GM23338 (cell line): ENCODE measurements at regions not wholly inside any gene's neighbourhood (a gene's known extent, or its start where the extent isn't known, plus 50 kb on each side); places are given as distances from the start of the nearest gene placed in this dataset.

Source experiments
- ATAC-seq: fragments of 200-7000 bp; cut with Tn5 transposase; 3 replicates; pipeline ENCODE4 v1.9.1; 2020
- DNase-seq: peaks from one replicate; pipeline ENCODE4 v3.0.0-alpha.2; 2015; ENCODE audit warnings: low spot score
- H2AFZ ChIP-seq: fragments of 200-600 bp; sonication (generic); 2 replicates; pipeline ENCODE4 v1.8.0; 2016; ENCODE audit warnings: antibody characterized with exemption, mild to moderate bottlenecking, moderate library complexity
- H3F3A ChIP-seq: fragments of 200-600 bp; sonication (generic); replicated peaks from 2 replicates; pipeline ENCODE4 v1.8.0; 2017; ENCODE audit warnings: antibody characterized with exemption, mixed run types, low read depth
- H3K27ac ChIP-seq: fragments of 200-600 bp; sonication (generic); 2 replicates; pipeline ENCODE4 v1.6.1; 2016; ENCODE audit warnings: low read depth
- H3K27me3 ChIP-seq: fragments of 200-600 bp; sonication (generic); 2 replicates; pipeline ENCODE4 v1.8.0; 2016; ENCODE audit warnings: mild to moderate bottlenecking, mixed run types, moderate library complexity; ENCODE audit not compliant: insufficient read depth
- H3K36me3 ChIP-seq: fragments of 200-600 bp; sonication (generic); 2 replicates; pipeline ENCODE4 v1.8.0; 2016; ENCODE audit warnings: mild to moderate bottlenecking; ENCODE audit not compliant: insufficient read depth
- H3K4me1 ChIP-seq: fragments of 200-600 bp; sonication (generic); 2 replicates; pipeline ENCODE4 v1.8.0; 2016; ENCODE audit warnings: mild to moderate bottlenecking, moderate library complexity; ENCODE audit not compliant: insufficient read depth
- H3K4me2 ChIP-seq: fragments of 200-600 bp; sonication (generic); 2 replicates; pipeline ENCODE4 v1.7.1; 2017; ENCODE audit warnings: mixed run types
- H3K4me3 ChIP-seq: fragments of 200-600 bp; sonication (generic); 2 replicates; pipeline ENCODE4 v1.6.1; 2016; ENCODE audit warnings: mixed run types
- H3K79me2 ChIP-seq: fragments of 200-600 bp; sonication (generic); replicated peaks from 2 replicates; pipeline ENCODE4 v1.8.0; 2017; ENCODE audit warnings: mild to moderate bottlenecking; ENCODE audit not compliant: insufficient read depth
- H3K9me2 ChIP-seq: fragments of 200-600 bp; sonication (generic); 2 replicates; pipeline ENCODE4 v1.8.0; 2017; ENCODE audit not compliant: insufficient read depth
- H4K20me1 ChIP-seq: fragments of 200-600 bp; sonication (generic); replicated peaks from 2 replicates; pipeline ENCODE4 v1.8.0; 2017; ENCODE audit warnings: mild to moderate bottlenecking; ENCODE audit not compliant: insufficient read depth
- H3K27ac Mint-ChIP-seq: 2 replicates; pipeline ENCODE4 v1.8.0; 2020; ENCODE audit warnings: inconsistent platforms, mild to moderate bottlenecking, moderate library complexity, mixed read lengths
- H3K27me3 Mint-ChIP-seq: 3 replicates; pipeline ENCODE4 v1.8.0; 2022; ENCODE audit warnings: low read depth, mild to moderate bottlenecking, moderate library complexity, mixed read lengths, inconsistent platforms; ENCODE audit not compliant: insufficient read depth, poor library complexity
- H3K36me3 Mint-ChIP-seq: 3 replicates; pipeline ENCODE4 v1.8.0; 2021; ENCODE audit warnings: low read depth, mild to moderate bottlenecking, inconsistent platforms, moderate library complexity, mixed read lengths
- H3K4me1 Mint-ChIP-seq: 3 replicates; pipeline ENCODE4 v1.8.0; 2020; ENCODE audit warnings: mild to moderate bottlenecking, inconsistent platforms, mixed read lengths
- H3K4me3 Mint-ChIP-seq: 3 replicates; pipeline ENCODE4 v1.8.0; 2021; ENCODE audit warnings: moderate library complexity, mild to moderate bottlenecking, inconsistent platforms, mixed read lengths
- H3K9me3 Mint-ChIP-seq: 3 replicates; pipeline ENCODE4 v1.8.0; 2020; ENCODE audit warnings: moderate library complexity, mild to moderate bottlenecking, inconsistent platforms, mixed read lengths
- EZH2 ChIP-seq: fragments of 200-600 bp; sonication (generic); IDR thresholded peaks from one replicate; pipeline ENCODE4 v1.8.0; 2017; ENCODE audit warnings: antibody characterized with exemption, mild to moderate bottlenecking, low read depth; ENCODE audit not compliant: unreplicated experiment
- EZH2phosphoT487 ChIP-seq: fragments of 200-600 bp; sonication (generic); IDR thresholded peaks from one replicate; pipeline ENCODE4 v1.8.1; 2018; ENCODE audit warnings: antibody characterized with exemption; ENCODE audit not compliant: unreplicated experiment
- JUNB ChIP-seq: IDR thresholded peaks from one replicate; pipeline ENCODE4 v1.6.1; 2016; ENCODE audit warnings: antibody characterized with exemption; ENCODE audit not compliant: unreplicated experiment
- POLR2AphosphoS5 ChIP-seq: IDR thresholded peaks from 2 replicates; pipeline ENCODE4 v1.6.1; 2016; ENCODE audit warnings: antibody characterized with exemption, low read depth
- STAT1 ChIP-seq: IDR thresholded peaks from one replicate; pipeline ENCODE4 v1.6.1; 2016; ENCODE audit warnings: antibody characterized with exemption; ENCODE audit not compliant: unreplicated experiment
- ZNF114 ChIP-seq: fragments of 250-450 bp; sonication (Bioruptor Pico); IDR thresholded peaks from 2 replicates; pipeline ENCODE4 v1.5.0; 2020; ENCODE audit warnings: mild to moderate bottlenecking, moderate library complexity
- ZNF331 ChIP-seq: fragments of 250-450 bp; sonication (Bioruptor Pico); IDR thresholded peaks from 2 replicates; pipeline ENCODE4 v1.5.0; 2020; ENCODE audit warnings: low read depth, mild to moderate bottlenecking, moderate library complexity
- TF ChIP-seq, protein P1 (sequence below), 2 experiments: fragments of 200-600 bp in 1 of 2; sonication (generic) in 1 of 2; conservative IDR thresholded peaks; 2 replicates each; pipeline versions ENCODE4 v1.5.1 to v1.6.1; 2016 to 2017; ENCODE audit warnings: antibody characterized with exemption in 2 of 2, low read depth in 2 of 2, mild to moderate bottlenecking in 2 of 2, moderate library complexity in 1 of 2
- TF ChIP-seq, protein P2 (sequence below): IDR thresholded peaks from 2 replicates; pipeline ENCODE4 v1.6.1; 2016; ENCODE audit warnings: antibody characterized with exemption
- TF ChIP-seq, protein P3 (sequence below): IDR thresholded peaks from one replicate; pipeline ENCODE4 v1.6.1; 2018; ENCODE audit warnings: antibody characterized with exemption; ENCODE audit not compliant: unreplicated experiment
- TF ChIP-seq, protein P4 (sequence below): fragments of 250-450 bp; sonication (Bioruptor Pico); IDR thresholded peaks from 2 replicates; pipeline ENCODE4 v1.5.0; 2020; ENCODE audit warnings: mild to moderate bottlenecking, moderate library complexity

DNA sequence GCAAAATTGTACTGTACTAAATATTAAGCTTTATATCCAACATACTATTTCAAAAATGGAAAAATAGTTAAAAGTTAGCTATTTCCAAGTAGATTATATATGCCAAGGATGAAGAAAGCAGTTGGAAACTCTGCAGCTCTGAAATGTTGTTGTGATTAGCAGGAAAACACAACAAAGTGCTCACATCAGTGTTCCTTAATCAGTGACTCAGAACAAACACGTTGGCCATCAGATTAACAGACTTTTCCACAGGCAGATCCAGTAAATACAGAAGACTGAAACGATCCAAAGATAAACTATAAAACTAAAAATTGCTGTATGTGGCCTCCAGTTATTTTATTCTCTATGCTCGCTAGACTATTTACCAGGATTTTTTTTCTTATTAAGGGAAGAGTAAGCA lies 99.6 kb upstream of the SEMA3D start (continued):
- TF ChIP-seq, protein P1, sequence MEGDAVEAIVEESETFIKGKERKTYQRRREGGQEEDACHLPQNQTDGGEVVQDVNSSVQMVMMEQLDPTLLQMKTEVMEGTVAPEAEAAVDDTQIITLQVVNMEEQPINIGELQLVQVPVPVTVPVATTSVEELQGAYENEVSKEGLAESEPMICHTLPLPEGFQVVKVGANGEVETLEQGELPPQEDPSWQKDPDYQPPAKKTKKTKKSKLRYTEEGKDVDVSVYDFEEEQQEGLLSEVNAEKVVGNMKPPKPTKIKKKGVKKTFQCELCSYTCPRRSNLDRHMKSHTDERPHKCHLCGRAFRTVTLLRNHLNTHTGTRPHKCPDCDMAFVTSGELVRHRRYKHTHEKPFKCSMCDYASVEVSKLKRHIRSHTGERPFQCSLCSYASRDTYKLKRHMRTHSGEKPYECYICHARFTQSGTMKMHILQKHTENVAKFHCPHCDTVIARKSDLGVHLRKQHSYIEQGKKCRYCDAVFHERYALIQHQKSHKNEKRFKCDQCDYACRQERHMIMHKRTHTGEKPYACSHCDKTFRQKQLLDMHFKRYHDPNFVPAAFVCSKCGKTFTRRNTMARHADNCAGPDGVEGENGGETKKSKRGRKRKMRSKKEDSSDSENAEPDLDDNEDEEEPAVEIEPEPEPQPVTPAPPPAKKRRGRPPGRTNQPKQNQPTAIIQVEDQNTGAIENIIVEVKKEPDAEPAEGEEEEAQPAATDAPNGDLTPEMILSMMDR (conservative IDR thresholded peaks at IDR 0.05; ENCODE audit: low read depth in 2 of 2): no peak
- no peak for TF ChIP-seq ZNF331 (CRISPR knock-in tag)
- TF ChIP-seq, protein P2, sequence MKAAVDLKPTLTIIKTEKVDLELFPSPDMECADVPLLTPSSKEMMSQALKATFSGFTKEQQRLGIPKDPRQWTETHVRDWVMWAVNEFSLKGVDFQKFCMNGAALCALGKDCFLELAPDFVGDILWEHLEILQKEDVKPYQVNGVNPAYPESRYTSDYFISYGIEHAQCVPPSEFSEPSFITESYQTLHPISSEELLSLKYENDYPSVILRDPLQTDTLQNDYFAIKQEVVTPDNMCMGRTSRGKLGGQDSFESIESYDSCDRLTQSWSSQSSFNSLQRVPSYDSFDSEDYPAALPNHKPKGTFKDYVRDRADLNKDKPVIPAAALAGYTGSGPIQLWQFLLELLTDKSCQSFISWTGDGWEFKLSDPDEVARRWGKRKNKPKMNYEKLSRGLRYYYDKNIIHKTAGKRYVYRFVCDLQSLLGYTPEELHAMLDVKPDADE: no peak
- no peak for TF ChIP-seq JUNB
- no peak for TF ChIP-seq ZNF114 (CRISPR knock-in tag)
- no peak for TF ChIP-seq STAT1
- TF ChIP-seq, protein P3, sequence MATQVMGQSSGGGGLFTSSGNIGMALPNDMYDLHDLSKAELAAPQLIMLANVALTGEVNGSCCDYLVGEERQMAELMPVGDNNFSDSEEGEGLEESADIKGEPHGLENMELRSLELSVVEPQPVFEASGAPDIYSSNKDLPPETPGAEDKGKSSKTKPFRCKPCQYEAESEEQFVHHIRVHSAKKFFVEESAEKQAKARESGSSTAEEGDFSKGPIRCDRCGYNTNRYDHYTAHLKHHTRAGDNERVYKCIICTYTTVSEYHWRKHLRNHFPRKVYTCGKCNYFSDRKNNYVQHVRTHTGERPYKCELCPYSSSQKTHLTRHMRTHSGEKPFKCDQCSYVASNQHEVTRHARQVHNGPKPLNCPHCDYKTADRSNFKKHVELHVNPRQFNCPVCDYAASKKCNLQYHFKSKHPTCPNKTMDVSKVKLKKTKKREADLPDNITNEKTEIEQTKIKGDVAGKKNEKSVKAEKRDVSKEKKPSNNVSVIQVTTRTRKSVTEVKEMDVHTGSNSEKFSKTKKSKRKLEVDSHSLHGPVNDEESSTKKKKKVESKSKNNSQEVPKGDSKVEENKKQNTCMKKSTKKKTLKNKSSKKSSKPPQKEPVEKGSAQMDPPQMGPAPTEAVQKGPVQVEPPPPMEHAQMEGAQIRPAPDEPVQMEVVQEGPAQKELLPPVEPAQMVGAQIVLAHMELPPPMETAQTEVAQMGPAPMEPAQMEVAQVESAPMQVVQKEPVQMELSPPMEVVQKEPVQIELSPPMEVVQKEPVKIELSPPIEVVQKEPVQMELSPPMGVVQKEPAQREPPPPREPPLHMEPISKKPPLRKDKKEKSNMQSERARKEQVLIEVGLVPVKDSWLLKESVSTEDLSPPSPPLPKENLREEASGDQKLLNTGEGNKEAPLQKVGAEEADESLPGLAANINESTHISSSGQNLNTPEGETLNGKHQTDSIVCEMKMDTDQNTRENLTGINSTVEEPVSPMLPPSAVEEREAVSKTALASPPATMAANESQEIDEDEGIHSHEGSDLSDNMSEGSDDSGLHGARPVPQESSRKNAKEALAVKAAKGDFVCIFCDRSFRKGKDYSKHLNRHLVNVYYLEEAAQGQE: no peak
- TF ChIP-seq EZH2phosphoT487: no peak

DNA sequence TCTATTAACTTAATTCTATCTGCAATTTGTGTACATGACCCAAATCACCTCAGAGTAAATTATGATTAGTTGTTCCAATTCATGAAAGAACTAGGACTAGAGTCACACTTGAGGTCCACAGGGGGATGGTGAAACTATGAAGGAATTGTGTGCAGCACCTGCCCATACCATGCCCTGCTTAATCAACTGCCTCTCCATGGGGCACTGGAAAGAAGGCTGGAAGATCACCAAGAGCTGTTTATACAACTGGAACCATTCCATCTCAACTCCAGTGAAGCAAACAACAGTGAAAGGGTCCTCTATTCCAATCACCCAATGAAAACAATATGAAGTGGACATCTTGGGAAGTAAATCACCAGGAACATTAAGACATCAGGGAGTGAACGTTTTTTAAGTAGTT lies 98.7 kb upstream of the SEMA3D start:
- Histone ChIP-seq H3K36me3 (no peaks in the 10 kb centered on the region), H3K79me2 (no peaks in the 10 kb centered on the region), H3K4me1 (peaks cover 18% of the 10 kb centered on the region), H2AFZ (peak overlapping the region; percentile 29; the same call in 1 of the 2 replicates), H3K27me3 (no peaks in the 10 kb centered on the region), H3F3A (no peaks in the 10 kb centered on the region), H3K9me2 (no peaks in the 10 kb centered on the region), H4K20me1 (no peaks in the 10 kb centered on the region), H3K27ac (no peak overlapping the region), H3K4me3 (no peak overlapping the region), H3K4me2 (no peak overlapping the region)
- TF ChIP-seq ZNF114 (CRISPR knock-in tag) (no peak), POLR2AphosphoS5 (no peak), STAT1 (no peak), EZH2 (no peak), EZH2phosphoT487 (no peak), JUNB (no peak), ZNF331 (CRISPR knock-in tag) (no peak)
- TF ChIP-seq, protein P4, sequence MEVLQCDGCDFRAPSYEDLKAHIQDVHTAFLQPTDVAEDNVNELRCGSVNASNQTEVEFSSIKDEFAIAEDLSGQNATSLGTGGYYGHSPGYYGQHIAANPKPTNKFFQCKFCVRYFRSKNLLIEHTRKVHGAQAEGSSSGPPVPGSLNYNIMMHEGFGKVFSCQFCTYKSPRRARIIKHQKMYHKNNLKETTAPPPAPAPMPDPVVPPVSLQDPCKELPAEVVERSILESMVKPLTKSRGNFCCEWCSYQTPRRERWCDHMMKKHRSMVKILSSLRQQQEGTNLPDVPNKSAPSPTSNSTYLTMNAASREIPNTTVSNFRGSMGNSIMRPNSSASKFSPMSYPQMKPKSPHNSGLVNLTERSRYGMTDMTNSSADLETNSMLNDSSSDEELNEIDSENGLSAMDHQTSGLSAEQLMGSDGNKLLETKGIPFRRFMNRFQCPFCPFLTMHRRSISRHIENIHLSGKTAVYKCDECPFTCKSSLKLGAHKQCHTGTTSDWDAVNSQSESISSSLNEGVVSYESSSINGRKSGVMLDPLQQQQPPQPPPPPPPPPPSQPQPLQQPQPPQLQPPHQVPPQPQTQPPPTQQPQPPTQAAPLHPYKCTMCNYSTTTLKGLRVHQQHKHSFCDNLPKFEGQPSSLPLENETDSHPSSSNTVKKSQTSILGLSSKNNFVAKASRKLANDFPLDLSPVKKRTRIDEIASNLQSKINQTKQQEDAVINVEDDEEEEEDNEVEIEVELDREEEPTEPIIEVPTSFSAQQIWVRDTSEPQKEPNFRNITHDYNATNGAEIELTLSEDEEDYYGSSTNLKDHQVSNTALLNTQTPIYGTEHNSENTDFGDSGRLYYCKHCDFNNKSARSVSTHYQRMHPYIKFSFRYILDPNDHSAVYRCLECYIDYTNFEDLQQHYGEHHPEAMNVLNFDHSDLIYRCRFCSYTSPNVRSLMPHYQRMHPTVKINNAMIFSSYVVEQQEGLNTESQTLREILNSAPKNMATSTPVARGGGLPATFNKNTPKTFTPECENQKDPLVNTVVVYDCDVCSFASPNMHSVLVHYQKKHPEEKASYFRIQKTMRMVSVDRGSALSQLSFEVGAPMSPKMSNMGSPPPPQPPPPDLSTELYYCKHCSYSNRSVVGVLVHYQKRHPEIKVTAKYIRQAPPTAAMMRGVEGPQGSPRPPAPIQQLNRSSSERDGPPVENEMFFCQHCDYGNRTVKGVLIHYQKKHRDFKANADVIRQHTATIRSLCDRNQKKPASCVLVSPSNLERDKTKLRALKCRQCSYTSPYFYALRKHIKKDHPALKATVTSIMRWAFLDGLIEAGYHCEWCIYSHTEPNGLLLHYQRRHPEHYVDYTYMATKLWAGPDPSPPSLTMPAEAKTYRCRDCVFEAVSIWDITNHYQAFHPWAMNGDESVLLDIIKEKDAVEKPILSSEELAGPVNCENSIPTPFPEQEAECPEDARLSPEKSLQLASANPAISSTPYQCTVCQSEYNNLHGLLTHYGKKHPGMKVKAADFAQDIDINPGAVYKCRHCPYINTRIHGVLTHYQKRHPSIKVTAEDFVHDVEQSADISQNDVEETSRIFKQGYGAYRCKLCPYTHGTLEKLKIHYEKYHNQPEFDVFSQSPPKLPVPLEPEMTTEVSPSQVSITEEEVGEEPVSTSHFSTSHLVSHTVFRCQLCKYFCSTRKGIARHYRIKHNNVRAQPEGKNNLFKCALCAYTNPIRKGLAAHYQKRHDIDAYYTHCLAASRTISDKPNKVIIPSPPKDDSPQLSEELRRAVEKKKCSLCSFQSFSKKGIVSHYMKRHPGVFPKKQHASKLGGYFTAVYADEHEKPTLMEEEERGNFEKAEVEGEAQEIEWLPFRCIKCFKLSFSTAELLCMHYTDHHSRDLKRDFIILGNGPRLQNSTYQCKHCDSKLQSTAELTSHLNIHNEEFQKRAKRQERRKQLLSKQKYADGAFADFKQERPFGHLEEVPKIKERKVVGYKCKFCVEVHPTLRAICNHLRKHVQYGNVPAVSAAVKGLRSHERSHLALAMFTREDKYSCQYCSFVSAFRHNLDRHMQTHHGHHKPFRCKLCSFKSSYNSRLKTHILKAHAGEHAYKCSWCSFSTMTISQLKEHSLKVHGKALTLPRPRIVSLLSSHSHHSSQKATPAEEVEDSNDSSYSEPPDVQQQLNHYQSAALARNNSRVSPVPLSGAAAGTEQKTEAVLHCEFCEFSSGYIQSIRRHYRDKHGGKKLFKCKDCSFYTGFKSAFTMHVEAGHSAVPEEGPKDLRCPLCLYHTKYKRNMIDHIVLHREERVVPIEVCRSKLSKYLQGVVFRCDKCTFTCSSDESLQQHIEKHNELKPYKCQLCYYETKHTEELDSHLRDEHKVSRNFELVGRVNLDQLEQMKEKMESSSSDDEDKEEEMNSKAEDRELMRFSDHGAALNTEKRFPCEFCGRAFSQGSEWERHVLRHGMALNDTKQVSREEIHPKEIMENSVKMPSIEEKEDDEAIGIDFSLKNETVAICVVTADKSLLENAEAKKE (CRISPR knock-in tag): no peak
- TF ChIP-seq, protein P2: no peak
- H3K9me3 Mint-ChIP-seq: no peaks in the 10 kb centered on the region
- DNase-seq (no peak), ATAC-seq (no peak)
- H3K27me3 Mint-ChIP-seq: no peaks in the 10 kb centered on the region
- H3K36me3 Mint-ChIP-seq: no peaks in the 10 kb centered on the region
- H3K4me1 Mint-ChIP-seq: peaks cover 22% of the 10 kb centered on the region
- H3K27ac Mint-ChIP-seq: no peak overlapping the region
- H3K4me3 Mint-ChIP-seq: no peak overlapping the region
